ENCODE measurements at regions not wholly inside any gene's neighbourhood (a gene's known extent, or its start where the extent isn't known, plus 50 kb on each side); places are given as distances from the start of the nearest gene placed in this dataset.

DNA sequence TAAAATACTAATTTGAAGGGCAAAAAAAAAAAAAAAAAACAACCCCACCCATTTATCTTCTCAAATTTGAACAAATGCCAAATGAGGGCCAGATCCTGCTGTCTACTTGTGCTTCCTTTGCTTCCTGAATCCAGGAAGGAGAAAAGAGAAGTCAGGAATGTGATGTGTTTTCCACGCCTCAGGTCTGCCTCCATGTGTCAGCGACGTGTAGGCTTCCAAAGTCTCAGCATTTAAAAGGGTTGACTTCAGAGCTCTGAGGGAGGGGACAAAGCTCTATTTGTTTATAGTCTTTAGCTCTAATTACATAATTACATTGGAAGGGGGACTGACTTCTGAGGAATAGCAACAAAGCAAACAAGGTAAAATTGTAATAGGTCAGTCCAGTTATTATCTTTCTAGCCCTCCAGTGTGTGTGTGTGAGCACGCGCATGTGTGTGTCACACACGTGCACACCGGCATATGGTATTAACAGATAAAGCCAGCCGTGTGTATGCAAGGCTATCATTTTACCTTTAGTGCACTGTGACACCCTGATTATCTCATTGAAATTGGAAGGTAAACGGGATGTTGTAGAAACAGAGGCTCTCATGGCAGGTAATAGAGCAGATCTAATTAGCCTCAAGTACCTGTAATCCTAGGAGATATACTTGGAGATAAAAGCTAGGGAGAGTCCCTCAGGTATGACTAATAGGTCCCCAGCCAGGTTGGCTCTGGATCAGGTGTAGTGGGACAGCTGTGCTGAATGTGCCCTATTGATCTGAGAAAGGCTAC lies 911.4 kb upstream of the ZEB2 start (continued):
- TF ChIP-seq, protein P1, sequence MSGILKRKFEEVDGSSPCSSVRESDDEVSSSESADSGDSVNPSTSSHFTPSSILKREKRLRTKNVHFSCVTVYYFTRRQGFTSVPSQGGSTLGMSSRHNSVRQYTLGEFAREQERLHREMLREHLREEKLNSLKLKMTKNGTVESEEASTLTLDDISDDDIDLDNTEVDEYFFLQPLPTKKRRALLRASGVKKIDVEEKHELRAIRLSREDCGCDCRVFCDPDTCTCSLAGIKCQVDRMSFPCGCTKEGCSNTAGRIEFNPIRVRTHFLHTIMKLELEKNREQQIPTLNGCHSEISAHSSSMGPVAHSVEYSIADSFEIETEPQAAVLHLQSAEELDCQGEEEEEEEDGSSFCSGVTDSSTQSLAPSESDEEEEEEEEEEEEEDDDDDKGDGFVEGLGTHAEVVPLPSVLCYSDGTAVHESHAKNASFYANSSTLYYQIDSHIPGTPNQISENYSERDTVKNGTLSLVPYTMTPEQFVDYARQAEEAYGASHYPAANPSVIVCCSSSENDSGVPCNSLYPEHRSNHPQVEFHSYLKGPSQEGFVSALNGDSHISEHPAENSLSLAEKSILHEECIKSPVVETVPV (CRISPR knock-in tag; IDR thresholded peaks at IDR 0.05), result no peak
- TF ChIP-seq, protein P2, sequence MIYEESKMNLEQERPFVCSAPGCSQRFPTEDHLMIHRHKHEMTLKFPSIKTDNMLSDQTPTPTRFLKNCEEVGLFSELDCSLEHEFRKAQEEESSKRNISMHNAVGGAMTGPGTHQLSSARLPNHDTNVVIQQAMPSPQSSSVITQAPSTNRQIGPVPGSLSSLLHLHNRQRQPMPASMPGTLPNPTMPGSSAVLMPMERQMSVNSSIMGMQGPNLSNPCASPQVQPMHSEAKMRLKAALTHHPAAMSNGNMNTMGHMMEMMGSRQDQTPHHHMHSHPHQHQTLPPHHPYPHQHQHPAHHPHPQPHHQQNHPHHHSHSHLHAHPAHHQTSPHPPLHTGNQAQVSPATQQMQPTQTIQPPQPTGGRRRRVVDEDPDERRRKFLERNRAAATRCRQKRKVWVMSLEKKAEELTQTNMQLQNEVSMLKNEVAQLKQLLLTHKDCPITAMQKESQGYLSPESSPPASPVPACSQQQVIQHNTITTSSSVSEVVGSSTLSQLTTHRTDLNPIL (CRISPR knock-in tag; IDR thresholded peaks at IDR 0.05; ENCODE audit: low read depth), result no peak
- TF ChIP-seq TOX (CRISPR knock-in tag; IDR thresholded peaks at IDR 0.05; ENCODE audit: borderline replicate concordance), result no peak

DNA sequence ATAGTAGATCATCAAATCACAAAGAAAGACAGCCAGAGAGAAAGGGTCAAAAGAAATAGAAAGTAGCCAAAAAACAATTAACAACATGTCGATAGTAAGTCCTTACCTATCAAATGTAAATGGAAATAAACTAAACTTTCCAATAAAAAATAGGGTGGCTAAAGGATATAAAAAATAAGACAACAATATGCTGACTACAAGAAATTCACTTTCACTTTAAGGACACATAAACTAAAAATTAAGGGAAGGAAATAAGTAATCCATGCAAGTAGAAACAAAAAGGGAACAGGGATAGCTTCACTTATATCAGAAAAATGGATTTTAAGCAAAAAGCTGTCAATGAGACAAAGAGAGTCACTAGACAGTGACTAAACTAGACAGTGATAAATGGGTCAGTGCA lies 903.9 kb upstream of the ZEB2 start:
- TF ChIP-seq, protein P1 (CRISPR knock-in tag; IDR thresholded peaks at IDR 0.05), result no peak
- no peak for TF ChIP-seq ZNF565 (CRISPR knock-in tag; conservative IDR thresholded peaks at IDR 0.05; ENCODE audit: low read depth)
- TF ChIP-seq RARB (CRISPR knock-in tag; IDR thresholded peaks at IDR 0.05), result no peak
- TF ChIP-seq ZNF70 (CRISPR knock-in tag; IDR thresholded peaks at IDR 0.05), result no peak
- no peak for TF ChIP-seq BACH2 (CRISPR knock-in tag; IDR thresholded peaks at IDR 0.05; ENCODE audit: borderline replicate concordance)
- TF ChIP-seq TOX (CRISPR knock-in tag; IDR thresholded peaks at IDR 0.05; ENCODE audit: borderline replicate concordance), result no peak
- TF ChIP-seq, protein P3, sequence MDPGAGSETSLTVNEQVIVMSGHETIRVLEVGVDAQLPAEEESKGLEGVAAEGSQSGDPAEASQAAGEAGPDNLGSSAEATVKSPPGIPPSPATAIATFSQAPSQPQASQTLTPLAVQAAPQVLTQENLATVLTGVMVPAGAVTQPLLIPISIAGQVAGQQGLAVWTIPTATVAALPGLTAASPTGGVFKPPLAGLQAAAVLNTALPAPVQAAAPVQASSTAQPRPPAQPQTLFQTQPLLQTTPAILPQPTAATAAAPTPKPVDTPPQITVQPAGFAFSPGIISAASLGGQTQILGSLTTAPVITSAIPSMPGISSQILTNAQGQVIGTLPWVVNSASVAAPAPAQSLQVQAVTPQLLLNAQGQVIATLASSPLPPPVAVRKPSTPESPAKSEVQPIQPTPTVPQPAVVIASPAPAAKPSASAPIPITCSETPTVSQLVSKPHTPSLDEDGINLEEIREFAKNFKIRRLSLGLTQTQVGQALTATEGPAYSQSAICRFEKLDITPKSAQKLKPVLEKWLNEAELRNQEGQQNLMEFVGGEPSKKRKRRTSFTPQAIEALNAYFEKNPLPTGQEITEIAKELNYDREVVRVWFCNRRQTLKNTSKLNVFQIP (CRISPR knock-in tag; IDR thresholded peaks at IDR 0.05; ENCODE audit: borderline replicate concordance, low read depth), result no peak
- no peak for TF ChIP-seq PPARA (CRISPR knock-in tag; IDR thresholded peaks at IDR 0.05; ENCODE audit: borderline replicate concordance)
- no peak for TF ChIP-seq ESRRG (CRISPR knock-in tag; IDR thresholded peaks at IDR 0.05)
- no peak for TF ChIP-seq ZFP3 (CRISPR knock-in tag; IDR thresholded peaks at IDR 0.05)
- no peak for TF ChIP-seq SNAI2 (CRISPR knock-in tag; IDR thresholded peaks at IDR 0.05)
- TF ChIP-seq OSR1 (CRISPR knock-in tag; IDR thresholded peaks at IDR 0.05), result no peak
- TF ChIP-seq CSDC2 (CRISPR knock-in tag; IDR thresholded peaks at IDR 0.05), result no peak
- TF ChIP-seq, protein P4, sequence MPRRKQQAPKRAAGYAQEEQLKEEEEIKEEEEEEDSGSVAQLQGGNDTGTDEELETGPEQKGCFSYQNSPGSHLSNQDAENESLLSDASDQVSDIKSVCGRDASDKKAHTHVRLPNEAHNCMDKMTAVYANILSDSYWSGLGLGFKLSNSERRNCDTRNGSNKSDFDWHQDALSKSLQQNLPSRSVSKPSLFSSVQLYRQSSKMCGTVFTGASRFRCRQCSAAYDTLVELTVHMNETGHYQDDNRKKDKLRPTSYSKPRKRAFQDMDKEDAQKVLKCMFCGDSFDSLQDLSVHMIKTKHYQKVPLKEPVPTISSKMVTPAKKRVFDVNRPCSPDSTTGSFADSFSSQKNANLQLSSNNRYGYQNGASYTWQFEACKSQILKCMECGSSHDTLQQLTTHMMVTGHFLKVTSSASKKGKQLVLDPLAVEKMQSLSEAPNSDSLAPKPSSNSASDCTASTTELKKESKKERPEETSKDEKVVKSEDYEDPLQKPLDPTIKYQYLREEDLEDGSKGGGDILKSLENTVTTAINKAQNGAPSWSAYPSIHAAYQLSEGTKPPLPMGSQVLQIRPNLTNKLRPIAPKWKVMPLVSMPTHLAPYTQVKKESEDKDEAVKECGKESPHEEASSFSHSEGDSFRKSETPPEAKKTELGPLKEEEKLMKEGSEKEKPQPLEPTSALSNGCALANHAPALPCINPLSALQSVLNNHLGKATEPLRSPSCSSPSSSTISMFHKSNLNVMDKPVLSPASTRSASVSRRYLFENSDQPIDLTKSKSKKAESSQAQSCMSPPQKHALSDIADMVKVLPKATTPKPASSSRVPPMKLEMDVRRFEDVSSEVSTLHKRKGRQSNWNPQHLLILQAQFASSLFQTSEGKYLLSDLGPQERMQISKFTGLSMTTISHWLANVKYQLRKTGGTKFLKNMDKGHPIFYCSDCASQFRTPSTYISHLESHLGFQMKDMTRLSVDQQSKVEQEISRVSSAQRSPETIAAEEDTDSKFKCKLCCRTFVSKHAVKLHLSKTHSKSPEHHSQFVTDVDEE (CRISPR knock-in tag; IDR thresholded peaks at IDR 0.05), result no peak
- no peak for TF ChIP-seq ARNTL (CRISPR knock-in tag; IDR thresholded peaks at IDR 0.05; ENCODE audit: borderline replicate concordance, low read depth)
- TF ChIP-seq TCF4 (CRISPR knock-in tag; IDR thresholded peaks at IDR 0.05; ENCODE audit: borderline replicate concordance), result no peak
- no peak for TF ChIP-seq ZC3H10 (CRISPR knock-in tag; IDR thresholded peaks at IDR 0.05)
- no peak for TF ChIP-seq ZNF8 (CRISPR knock-in tag; IDR thresholded peaks at IDR 0.05)
- TF ChIP-seq, protein P5, sequence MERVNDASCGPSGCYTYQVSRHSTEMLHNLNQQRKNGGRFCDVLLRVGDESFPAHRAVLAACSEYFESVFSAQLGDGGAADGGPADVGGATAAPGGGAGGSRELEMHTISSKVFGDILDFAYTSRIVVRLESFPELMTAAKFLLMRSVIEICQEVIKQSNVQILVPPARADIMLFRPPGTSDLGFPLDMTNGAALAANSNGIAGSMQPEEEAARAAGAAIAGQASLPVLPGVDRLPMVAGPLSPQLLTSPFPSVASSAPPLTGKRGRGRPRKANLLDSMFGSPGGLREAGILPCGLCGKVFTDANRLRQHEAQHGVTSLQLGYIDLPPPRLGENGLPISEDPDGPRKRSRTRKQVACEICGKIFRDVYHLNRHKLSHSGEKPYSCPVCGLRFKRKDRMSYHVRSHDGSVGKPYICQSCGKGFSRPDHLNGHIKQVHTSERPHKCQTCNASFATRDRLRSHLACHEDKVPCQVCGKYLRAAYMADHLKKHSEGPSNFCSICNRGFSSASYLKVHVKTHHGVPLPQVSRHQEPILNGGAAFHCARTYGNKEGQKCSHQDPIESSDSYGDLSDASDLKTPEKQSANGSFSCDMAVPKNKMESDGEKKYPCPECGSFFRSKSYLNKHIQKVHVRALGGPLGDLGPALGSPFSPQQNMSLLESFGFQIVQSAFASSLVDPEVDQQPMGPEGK (CRISPR knock-in tag; IDR thresholded peaks at IDR 0.05; ENCODE audit: borderline replicate concordance), result no peak
- no peak for TF ChIP-seq ZFP30 (CRISPR knock-in tag; IDR thresholded peaks at IDR 0.05)
- ATAC-seq, result no peak
